Body of pancreas (tissue), 4 donors: ENCODE measurements at regions not wholly inside any gene's neighbourhood (a gene's known extent, or its start where the extent isn't known, plus 50 kb on each side); places are given as distances from the start of the nearest gene placed in this dataset.

Source experiments
- CTCF ChIP-seq, 7 experiments: fragments of 450-650 bp in 4 of 7; fragments of 200-600 bp in 3 of 7; sonication (generic) in 3 of 7; IDR thresholded peaks; one replicate each; pipeline ENCODE4 v1.5.1; 2016 to 2019; ENCODE audit warnings: antibody characterized with exemption in 7 of 7
- POLR2A ChIP-seq, 3 donors: fragments of 450-650 bp; IDR thresholded peaks; one replicate each; pipeline ENCODE4 v1.6.1; 2016; ENCODE audit warnings: antibody characterized with exemption in 3 of 3, mild to moderate bottlenecking in 2 of 3

DNA sequence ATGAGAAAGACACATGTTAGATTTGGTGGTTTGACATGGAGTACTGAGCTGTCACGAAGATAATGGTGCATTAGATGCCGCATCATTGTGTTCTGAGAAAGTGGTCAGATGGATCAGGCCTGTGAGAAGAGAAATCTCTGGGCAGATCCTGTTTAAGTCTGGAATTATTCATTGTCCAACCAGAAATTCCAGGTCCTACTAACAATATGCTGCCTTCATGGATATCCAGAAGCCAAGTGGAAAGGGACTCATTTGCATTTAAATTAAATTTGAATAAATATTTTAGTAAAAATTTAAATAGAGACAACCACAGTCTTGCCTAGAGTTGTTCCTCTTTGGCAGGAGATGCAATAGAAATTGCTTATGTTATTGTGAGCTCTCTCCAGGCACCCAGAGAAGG, 330.5 kb upstream of the TMEM132C start:
- TF ChIP-seq CTCF (IDR thresholded peaks at IDR 0.05) (no peak), POLR2A (IDR thresholded peaks at IDR 0.05) (no peak)
